ENCODE measurements at regions not wholly inside any gene's neighbourhood (a gene's known extent, or its start where the extent isn't known, plus 50 kb on each side); places are given as distances from the start of the nearest gene placed in this dataset.

- TF ChIP-seq EZH2 (IDR thresholded peaks at IDR 0.05; ENCODE audit: insufficient read depth, low read length) (no peak), CTCF (IDR thresholded peaks at IDR 0.05; ENCODE audit: insufficient read depth, low read depth, low read length) (no peak)
- H3K9me3 ChIP-seq (ENCODE audit: insufficient read depth, low read depth, low read length): no peaks in the 10 kb centered on the region
- no peaks in the 10 kb centered on the region for H3K36me3 ChIP-seq (ENCODE audit: insufficient read depth, low read length)
- no peaks in the 10 kb centered on the region for H3K79me2 ChIP-seq (ENCODE audit: insufficient read depth, low read length)
- H3K4me3 Mint-ChIP-seq (ENCODE audit: unreplicated experiment): no peak overlapping the region
- FAIRE-seq: no peak
- no peak overlapping the region for H3K4me2 ChIP-seq (ENCODE audit: low read length)
- peaks cover 51% of the 10 kb centered on the region for H3K4me1 ChIP-seq (ENCODE audit: insufficient read depth, low read length)
- H3K27ac ChIP-seq (ENCODE audit: low read depth, low read length): peak overlapping the region; percentile 84
- peaks cover 8% of the 10 kb centered on the region for H3K27me3 Mint-ChIP-seq (ENCODE audit: low read depth, unreplicated experiment)
- no peak overlapping the region for H3K27ac Mint-ChIP-seq (ENCODE audit: unreplicated experiment)
- no peak overlapping the region for H3K4me3 ChIP-seq (ENCODE audit: insufficient read depth, low read depth, low read length)
- no peaks in the 10 kb centered on the region for H3K9me3 Mint-ChIP-seq (ENCODE audit: unreplicated experiment)
- no peak for DNase-seq (ENCODE audit: low read depth)
- H3K9ac ChIP-seq (ENCODE audit: low read length): peak overlapping the region; percentile 70
- H3K36me3 Mint-ChIP-seq (ENCODE audit: low read depth, unreplicated experiment): no peaks in the 10 kb centered on the region
- peaks cover 19% of the 10 kb centered on the region for H3K4me1 Mint-ChIP-seq (ENCODE audit: low read depth, unreplicated experiment)
- no peaks in the 10 kb centered on the region for H3K27me3 ChIP-seq (ENCODE audit: insufficient read depth, low read length)
- H2AFZ ChIP-seq (ENCODE audit: low read depth, low read length): no peak overlapping the region
- no peaks in the 10 kb centered on the region for H4K20me1 ChIP-seq (ENCODE audit: insufficient read depth, low read length)
Observed at GRCh38 chr2:240373289-240373885, 62.1 kb upstream of the GPC1 start.

GRCh38 chr2:240374085-240374907 lies 61.2 kb upstream of the GPC1 start:
- Mint-ChIP-seq H3K4me1 (ENCODE audit: low read depth, unreplicated experiment) (peaks cover 16% of the 10 kb centered on the region), H3K9me3 (ENCODE audit: unreplicated experiment) (no peaks in the 10 kb centered on the region), H3K27ac (ENCODE audit: unreplicated experiment) (peak overlapping the region; percentile 81), H3K36me3 (ENCODE audit: low read depth, unreplicated experiment) (no peaks in the 10 kb centered on the region), H3K4me3 (ENCODE audit: unreplicated experiment) (no peak overlapping the region), H3K27me3 (ENCODE audit: low read depth, unreplicated experiment) (peaks cover 8% of the 10 kb centered on the region)
- peak overlapping the region; percentile 49 for H3K4me2 ChIP-seq (ENCODE audit: low read length)
- no peaks in the 10 kb centered on the region for H3K9me3 ChIP-seq (ENCODE audit: insufficient read depth, low read depth, low read length)
- no peaks in the 10 kb centered on the region for H3K27me3 ChIP-seq (ENCODE audit: insufficient read depth, low read length)
- no peak for TF ChIP-seq EZH2 (IDR thresholded peaks at IDR 0.05; ENCODE audit: insufficient read depth, low read length)
- peaks cover 48% of the 10 kb centered on the region for H3K4me1 ChIP-seq (ENCODE audit: insufficient read depth, low read length)
- no peaks in the 10 kb centered on the region for H3K36me3 ChIP-seq (ENCODE audit: insufficient read depth, low read length)
- no peaks in the 10 kb centered on the region for H3K79me2 ChIP-seq (ENCODE audit: insufficient read depth, low read length)
- H3K4me3 ChIP-seq (ENCODE audit: insufficient read depth, low read depth, low read length): no peak overlapping the region
- peak overlapping the region; percentile 84 for H3K27ac ChIP-seq (ENCODE audit: low read depth, low read length)
- DNase-seq (ENCODE audit: low read depth): peak; percentile 92
- no peaks in the 10 kb centered on the region for H4K20me1 ChIP-seq (ENCODE audit: insufficient read depth, low read length)
- peak overlapping the region; percentile 52 for H2AFZ ChIP-seq (ENCODE audit: low read depth, low read length)
- FAIRE-seq: peak; percentile 87
- peak overlapping the region; percentile 70 for H3K9ac ChIP-seq (ENCODE audit: low read length)

GRCh38 chr2:240375024-240375645 lies 60.3 kb upstream of the GPC1 start:
- H3K79me2 ChIP-seq (ENCODE audit: insufficient read depth, low read length): no peaks in the 10 kb centered on the region
- Mint-ChIP-seq H3K27me3 (ENCODE audit: low read depth, unreplicated experiment) (peaks cover 8% of the 10 kb centered on the region), H3K27ac (ENCODE audit: unreplicated experiment) (peak overlapping the region; percentile 81), H3K4me1 (ENCODE audit: low read depth, unreplicated experiment) (peaks cover 14% of the 10 kb centered on the region), H3K4me3 (ENCODE audit: unreplicated experiment) (no peak overlapping the region), H3K36me3 (ENCODE audit: low read depth, unreplicated experiment) (no peaks in the 10 kb centered on the region), H3K9me3 (ENCODE audit: unreplicated experiment) (no peaks in the 10 kb centered on the region)
- peak overlapping the region; percentile 70 for H3K9ac ChIP-seq (ENCODE audit: low read length)
- no peak overlapping the region for H3K27ac ChIP-seq (ENCODE audit: low read depth, low read length)
- no peaks in the 10 kb centered on the region for H4K20me1 ChIP-seq (ENCODE audit: insufficient read depth, low read length)
- FAIRE-seq (no peak), DNase-seq (ENCODE audit: low read depth) (no peak)
- no peaks in the 10 kb centered on the region for H3K27me3 ChIP-seq (ENCODE audit: insufficient read depth, low read length)
- no peak for TF ChIP-seq EZH2 (IDR thresholded peaks at IDR 0.05; ENCODE audit: insufficient read depth, low read length)
- no peak for TF ChIP-seq CTCF (IDR thresholded peaks at IDR 0.05; ENCODE audit: insufficient read depth, low read depth, low read length)
- peaks cover 40% of the 10 kb centered on the region for H3K4me1 ChIP-seq (ENCODE audit: insufficient read depth, low read length)
- H3K4me2 ChIP-seq (ENCODE audit: low read length): no peak overlapping the region
- no peaks in the 10 kb centered on the region for H3K9me3 ChIP-seq (ENCODE audit: insufficient read depth, low read depth, low read length)
- H3K36me3 ChIP-seq (ENCODE audit: insufficient read depth, low read length): no peaks in the 10 kb centered on the region
- H3K4me3 ChIP-seq (ENCODE audit: insufficient read depth, low read depth, low read length): no peak overlapping the region
- no peak overlapping the region for H2AFZ ChIP-seq (ENCODE audit: low read depth, low read length)

Measured in astrocyte (in vitro differentiated cells and primary cell).